ACC112 (cell line): ENCODE measurements at regions not wholly inside any gene's neighbourhood (a gene's known extent, or its start where the extent isn't known, plus 50 kb on each side); places are given as distances from the start of the nearest gene placed in this dataset.
"Not testable (repeated sequence)": the region's sequence is repeated elsewhere in the genome, so short reads cannot be mapped to it uniquely, and the experiment has no call there.

Source experiments
- H2AFZ ChIP-seq: fragments of 200-600 bp; sonication (generic); one replicate; pipeline ENCODE4 v1.6.0; 2017; ENCODE audit warnings: antibody characterized with exemption, low read length; ENCODE audit not compliant: unreplicated experiment
- H3K27ac ChIP-seq: fragments of 200-600 bp; sonication (generic); 2 replicates; pipeline ENCODE4 v1.5.1; 2014; ENCODE audit warnings: low read depth, mild to moderate bottlenecking, antibody characterized with exemption, low read length, moderate library complexity
- H3K27me3 ChIP-seq: fragments of 200-600 bp; sonication (generic); 2 replicates; pipeline ENCODE4 v1.6.1; 2014; ENCODE audit warnings: mild to moderate bottlenecking, antibody characterized with exemption, low read length, moderate library complexity, mixed read lengths; ENCODE audit not compliant: insufficient read depth
- H3K36me3 ChIP-seq: fragments of 200-600 bp; sonication (generic); 2 replicates; pipeline ENCODE4 v1.6.1; 2016; ENCODE audit warnings: mild to moderate bottlenecking, antibody characterized with exemption, low read length, moderate library complexity, mixed read lengths; ENCODE audit not compliant: insufficient read depth
- H3K4me1 ChIP-seq: fragments of 200-600 bp; sonication (generic); one replicate; pipeline ENCODE4 v1.6.1; 2016; ENCODE audit warnings: low read length, mixed read lengths; ENCODE audit not compliant: insufficient read depth, unreplicated experiment, control insufficient read depth
- H3K4me3 ChIP-seq: fragments of 200-600 bp; sonication (generic); 2 replicates; pipeline ENCODE4 v1.5.1; 2014; ENCODE audit warnings: mild to moderate bottlenecking, low read depth, low read length
- H3K79me2 ChIP-seq: fragments of 200-600 bp; sonication (generic); one replicate; pipeline ENCODE4 v1.6.0; 2016; ENCODE audit warnings: low read length; ENCODE audit not compliant: control insufficient read depth, unreplicated experiment, insufficient read depth

DNA sequence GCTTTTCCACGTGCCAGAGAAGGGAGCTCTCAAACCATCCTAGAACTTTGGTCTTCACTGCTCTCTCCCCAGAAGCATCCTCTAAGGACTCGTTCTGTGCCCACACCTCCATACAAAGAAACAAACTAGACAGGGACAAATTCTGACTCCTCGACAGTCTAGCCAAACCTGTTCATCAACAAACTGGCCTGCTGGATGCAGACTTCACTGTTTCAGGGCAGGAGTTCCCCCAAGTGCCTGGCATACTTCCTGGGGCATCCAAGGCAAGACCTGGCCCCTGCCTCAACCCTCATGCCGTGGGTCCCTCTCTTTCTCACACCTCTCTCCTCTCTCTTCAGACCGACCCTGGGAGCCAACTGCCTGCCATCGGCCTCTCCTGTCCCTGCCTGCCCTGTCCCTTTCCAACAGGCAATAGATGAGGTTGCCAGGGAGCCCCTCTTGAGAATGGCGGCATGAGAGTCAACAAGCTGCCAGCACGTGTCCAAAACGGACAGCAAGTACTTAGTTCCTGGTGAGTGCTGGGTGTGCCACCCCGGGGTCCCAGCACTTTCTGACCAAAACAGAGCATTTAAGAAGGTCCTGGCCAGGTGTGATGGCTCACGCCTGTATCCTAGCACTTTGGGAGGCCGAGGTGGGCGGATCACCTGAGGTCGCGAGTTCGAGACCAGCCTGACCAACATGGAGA is 79.1 kb upstream of the HES1 start:
- H3K27ac ChIP-seq, result no peak overlapping the region
- H3K27me3 ChIP-seq, result no peaks in the 10 kb centered on the region

DNA sequence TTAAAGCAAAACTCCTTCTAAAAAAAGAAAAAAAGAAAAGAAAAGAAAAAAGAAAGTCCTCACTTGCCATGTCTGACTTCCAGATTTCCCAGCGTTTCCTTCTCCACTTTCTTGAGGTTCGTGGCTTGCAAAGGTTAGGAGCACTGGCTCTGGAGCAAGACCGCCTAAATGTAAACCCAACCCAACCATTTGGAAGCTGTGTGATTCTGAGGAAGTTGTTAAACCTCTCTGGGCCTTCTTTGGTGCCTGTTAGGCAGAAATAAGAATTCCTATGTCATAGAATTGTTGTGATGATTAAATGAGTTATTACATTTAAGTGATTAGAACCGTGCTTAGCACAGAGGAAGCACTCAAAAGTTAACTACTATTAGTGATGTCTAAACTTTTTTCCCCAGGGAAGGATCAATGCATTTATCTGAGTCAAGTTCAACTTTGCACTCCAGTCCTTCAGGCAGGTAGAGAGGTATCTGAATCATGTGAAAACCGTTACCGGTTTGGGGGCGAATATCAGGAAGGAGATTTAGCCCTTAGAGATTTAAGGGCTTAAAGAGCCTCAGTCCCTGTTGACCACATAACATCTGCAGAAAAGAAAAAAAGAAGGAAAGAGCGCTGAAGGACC is 78.3 kb upstream of the HES1 start:
- no peak overlapping the region for H3K27ac ChIP-seq
- no peaks in the 10 kb centered on the region for H3K27me3 ChIP-seq
- H3K4me3 ChIP-seq, result peak overlapping the region; percentile 68
- H3K4me1 ChIP-seq, result no peaks in the 10 kb centered on the region
- no peaks in the 10 kb centered on the region for H3K36me3 ChIP-seq
- no peaks in the 10 kb centered on the region for H3K79me2 ChIP-seq
- peak overlapping the region; percentile 88 for H2AFZ ChIP-seq

More for the DNA sequence above, 79.1 kb upstream of the HES1 start:
- no peaks in the 10 kb centered on the region for H3K36me3 ChIP-seq
- H2AFZ ChIP-seq, result no peak overlapping the region
- H3K4me1 ChIP-seq, result no peaks in the 10 kb centered on the region
- no peak overlapping the region for H3K4me3 ChIP-seq
- no peaks in the 10 kb centered on the region for H3K79me2 ChIP-seq

DNA sequence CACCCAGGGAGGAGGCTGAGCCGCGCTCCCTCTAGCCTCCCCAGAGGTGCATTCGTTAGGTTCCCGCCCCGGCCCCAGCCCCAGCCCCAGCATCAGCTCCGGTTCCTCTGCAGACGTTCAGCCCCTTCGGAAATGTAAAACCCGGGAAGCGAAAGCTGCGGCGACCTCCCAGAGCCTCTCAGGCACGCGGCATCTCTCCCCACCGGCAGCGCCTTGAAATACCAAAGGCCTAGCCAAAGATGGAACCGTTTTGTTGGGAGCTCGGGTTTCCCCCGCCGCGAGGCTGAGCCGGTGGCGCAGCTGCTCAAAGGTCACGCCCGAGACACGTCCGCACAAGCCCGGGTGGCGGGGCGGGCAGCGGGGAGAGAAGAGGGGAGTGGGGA is 77.8 kb upstream of the HES1 start:
- Histone ChIP-seq H3K4me3 (peak overlapping the region; percentile 68), H3K36me3 (no peaks in the 10 kb centered on the region), H3K27ac (no peak overlapping the region), H3K27me3 (no peaks in the 10 kb centered on the region), H3K4me1 (no peaks in the 10 kb centered on the region), H3K79me2 (no peaks in the 10 kb centered on the region), H2AFZ (peak overlapping the region; percentile 88)

DNA sequence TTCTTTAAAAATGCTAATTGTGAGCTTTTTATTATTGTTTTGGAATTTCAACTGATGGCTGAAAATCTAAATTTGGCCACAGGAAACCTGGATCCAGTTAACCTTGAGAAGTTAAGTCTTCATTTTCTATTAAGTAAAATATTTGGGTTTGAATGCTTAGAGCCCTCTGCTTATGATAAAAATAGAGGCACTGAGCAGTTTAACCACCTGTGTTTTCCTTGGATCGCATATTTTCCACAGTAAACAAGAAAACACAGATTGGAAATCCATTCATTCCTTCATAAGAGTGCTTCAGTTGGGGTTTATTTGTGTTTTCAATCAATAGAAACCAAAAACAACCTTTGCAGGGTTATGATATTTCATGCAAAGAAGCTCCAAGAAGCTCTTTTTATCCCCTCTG is 77.2 kb upstream of the HES1 start:
- Histone ChIP-seq H3K79me2 (no peaks in the 10 kb centered on the region), H3K27ac (no peak overlapping the region), H3K36me3 (no peaks in the 10 kb centered on the region), H3K4me1 (no peaks in the 10 kb centered on the region), H2AFZ (peak overlapping the region; percentile 73), H3K27me3 (no peaks in the 10 kb centered on the region), H3K4me3 (peak overlapping the region; percentile 68)

DNA sequence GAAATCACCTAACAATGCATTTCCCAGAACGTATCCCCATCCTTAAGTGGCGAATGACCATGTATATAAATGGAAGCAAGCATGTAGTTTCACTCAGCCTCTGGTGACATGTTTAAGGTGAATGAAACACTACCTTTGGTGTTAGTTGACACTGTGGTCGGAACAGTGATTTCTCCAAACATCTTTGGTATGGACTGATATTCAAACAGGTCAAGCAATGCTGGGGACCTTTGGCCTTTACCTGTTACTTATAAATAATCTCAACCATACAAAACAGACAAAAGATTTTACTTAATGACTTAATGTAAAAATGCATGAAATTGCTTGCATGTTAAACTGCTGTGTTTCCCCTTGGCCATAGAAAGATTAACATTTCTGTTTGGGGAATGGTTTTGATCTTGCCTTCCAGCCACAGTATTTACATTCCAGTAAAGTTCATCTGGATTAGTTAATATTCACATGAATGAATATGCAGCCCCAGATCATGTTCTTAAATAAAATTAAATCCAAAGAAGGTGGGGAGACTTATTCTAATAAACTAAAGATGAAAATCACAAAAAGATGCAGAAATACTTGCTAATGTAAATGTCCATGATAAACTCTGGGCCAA is 74.4 kb upstream of the HES1 start:
- H3K4me1 ChIP-seq, result no peaks in the 10 kb centered on the region
- no peak overlapping the region for H3K4me3 ChIP-seq
- no peak overlapping the region for H2AFZ ChIP-seq
- no peaks in the 10 kb centered on the region for H3K36me3 ChIP-seq
- H3K79me2 ChIP-seq, result no peaks in the 10 kb centered on the region
- no peak overlapping the region for H3K27ac ChIP-seq
- no peaks in the 10 kb centered on the region for H3K27me3 ChIP-seq

DNA sequence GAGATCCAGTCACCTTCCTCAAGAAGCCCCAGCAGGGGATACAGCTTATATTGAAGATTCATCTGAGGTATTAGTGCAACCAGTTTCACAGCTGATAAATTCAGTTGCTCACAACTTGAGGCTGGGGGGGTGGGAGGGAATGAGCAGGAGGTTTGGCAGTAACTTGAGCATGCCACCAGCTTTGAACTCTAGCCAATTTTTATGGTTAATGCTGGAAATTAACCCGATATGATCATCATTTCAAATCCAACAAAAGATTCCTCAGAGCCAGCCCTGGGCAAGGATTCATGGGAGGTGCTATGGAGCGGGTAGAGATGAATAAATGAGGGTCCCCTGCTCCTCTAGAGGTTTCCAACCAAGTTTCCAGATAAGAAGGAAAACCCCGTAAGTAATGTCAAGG is 73.1 kb upstream of the HES1 start:
- H3K4me3 ChIP-seq, result no peak overlapping the region
- H3K36me3 ChIP-seq, result no peaks in the 10 kb centered on the region
- H3K4me1 ChIP-seq, result no peaks in the 10 kb centered on the region
- no peak overlapping the region for H3K27ac ChIP-seq
- no peaks in the 10 kb centered on the region for H3K79me2 ChIP-seq
- H2AFZ ChIP-seq, result no peak overlapping the region
- H3K27me3 ChIP-seq, result no peaks in the 10 kb centered on the region

DNA sequence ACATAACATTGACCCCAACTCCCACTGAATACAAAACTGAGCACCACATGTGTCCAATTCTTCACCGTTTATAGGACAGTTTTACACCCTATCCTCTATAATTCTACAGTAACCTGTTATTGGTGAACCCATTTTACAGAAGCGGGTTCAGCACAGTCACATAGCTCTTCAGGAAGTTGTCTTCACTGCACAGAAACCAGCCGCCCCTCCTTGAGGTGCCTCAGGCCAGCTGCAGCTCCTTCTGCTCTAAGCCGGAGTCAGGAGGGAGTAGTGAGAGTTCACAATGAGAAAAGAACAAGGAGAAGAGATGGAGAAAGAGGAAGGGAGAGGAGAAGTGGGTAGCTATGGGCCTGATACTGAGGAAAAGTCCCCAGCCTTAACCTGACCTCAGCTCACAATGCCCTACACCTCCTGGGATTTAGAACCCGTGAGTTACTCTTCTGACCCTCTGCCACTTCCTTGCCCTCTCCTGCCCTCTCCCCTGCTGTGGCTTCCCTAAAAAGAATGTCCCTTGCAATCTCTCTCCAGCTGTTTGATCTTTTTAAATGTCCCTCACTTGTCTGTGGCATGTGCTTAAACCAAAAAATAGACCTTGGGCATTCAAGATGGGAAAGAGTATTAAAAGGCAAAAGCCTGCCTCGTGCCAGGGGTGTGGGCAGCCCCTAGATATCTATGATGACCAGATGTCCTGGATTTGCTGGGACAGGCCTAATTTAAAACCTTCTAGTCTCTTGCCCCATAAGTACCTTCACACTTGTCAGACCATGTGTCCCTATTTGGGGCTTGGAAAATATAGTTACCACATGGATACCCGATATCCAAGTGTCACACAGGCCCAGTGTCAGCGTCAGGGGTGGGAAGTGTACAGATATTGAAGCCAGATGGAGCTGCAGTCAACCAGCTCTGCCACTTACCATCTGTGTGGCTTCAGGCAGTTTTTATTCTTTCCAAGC is 71.3 kb upstream of the HES1 start:
- H3K4me3 ChIP-seq, result no peak overlapping the region
- H2AFZ ChIP-seq, result no peak overlapping the region
- H3K27me3 ChIP-seq, result no peaks in the 10 kb centered on the region
- no peak overlapping the region for H3K27ac ChIP-seq
- peaks cover 6% of the 10 kb centered on the region for H3K4me1 ChIP-seq
- no peaks in the 10 kb centered on the region for H3K36me3 ChIP-seq
- no peaks in the 10 kb centered on the region for H3K79me2 ChIP-seq

DNA sequence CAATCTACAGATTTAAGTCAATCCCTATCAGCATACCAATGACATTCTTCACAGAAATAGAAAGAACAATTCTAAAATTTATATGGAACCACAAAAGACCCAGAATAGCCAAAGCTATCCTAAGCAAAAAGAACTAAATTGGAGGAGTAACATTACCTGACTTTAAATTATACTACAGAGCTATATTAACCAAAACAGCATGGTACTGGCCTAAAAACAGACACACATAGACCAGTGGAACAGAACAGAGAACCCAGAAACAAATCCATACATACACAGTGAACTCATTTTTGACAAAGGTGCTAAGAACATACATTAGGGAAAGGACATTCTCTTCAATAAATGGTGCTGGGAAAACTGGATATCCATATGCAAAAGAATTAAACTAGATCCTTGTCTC is 68.6 kb upstream of the HES1 start:
- not testable (repeated sequence) for H3K27ac ChIP-seq, H3K4me3 ChIP-seq, H3K79me2 ChIP-seq, H3K36me3 ChIP-seq, H2AFZ ChIP-seq, H3K27me3 ChIP-seq
- peaks cover 15% of the 10 kb centered on the region for H3K4me1 ChIP-seq

DNA sequence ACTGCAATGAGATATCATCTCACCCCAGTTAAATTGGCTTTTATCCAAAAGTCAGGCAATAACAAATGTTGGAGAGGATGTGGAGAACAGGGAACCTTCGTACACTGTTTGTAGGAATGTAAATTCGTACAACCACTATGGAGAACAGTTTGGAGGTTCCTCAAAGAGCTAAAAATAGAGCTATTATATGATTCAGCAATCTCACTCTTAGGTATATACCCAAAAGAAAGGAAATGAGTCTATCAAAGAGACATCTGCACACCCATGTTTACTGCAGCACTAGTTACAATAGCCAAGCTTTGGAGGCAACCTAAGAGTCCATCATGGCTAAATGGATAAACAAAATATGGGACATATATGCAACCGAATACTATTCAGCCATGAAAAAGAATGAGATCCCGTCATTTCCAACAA is 68.0 kb upstream of the HES1 start:
- no peaks in the 10 kb centered on the region for H3K27me3 ChIP-seq
- peak overlapping the region; percentile 36; the same call in 1 of the 2 replicates for H3K27ac ChIP-seq
- no peak overlapping the region for H3K4me3 ChIP-seq
- no peak overlapping the region for H2AFZ ChIP-seq
- no peaks in the 10 kb centered on the region for H3K36me3 ChIP-seq
- H3K4me1 ChIP-seq, result peaks cover 15% of the 10 kb centered on the region
- no peaks in the 10 kb centered on the region for H3K79me2 ChIP-seq

DNA sequence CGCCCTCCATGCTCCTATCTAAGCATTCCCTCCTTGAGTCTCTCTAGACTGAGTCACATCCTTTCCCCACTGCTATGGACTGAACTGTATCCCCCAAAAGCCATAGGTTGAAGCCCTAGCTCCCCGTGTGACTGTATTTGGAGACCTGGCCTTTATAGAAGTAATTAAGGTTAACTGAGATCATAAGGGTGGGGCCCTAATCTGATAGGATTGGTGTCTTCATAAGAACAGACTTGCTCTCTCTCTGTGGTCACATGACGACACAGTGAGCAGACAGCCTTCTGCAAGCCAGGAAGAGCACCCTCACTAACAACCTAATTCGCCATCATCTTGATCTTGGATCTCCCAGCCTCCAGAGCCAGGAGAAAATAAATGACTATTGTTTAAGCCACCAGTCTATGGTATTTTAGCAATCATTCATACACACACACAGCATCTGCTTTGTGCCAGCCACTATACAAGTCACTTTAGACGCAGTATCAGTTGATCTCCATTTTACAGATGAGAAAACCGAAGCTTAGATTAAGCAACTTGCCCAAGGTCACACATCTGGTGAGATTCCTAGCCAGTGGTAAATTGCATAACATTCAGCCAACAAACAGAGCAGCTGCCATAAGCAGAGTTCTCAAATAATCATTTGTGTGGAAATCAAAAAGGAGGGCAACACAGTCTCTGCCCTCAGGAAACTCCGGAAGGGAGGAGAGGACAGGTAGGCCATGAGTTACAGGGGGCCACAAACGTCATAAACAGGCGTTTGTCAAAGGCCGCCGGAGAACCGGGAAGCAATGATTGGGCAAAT is 66.3 kb upstream of the HES1 start:
- no peak overlapping the region for H2AFZ ChIP-seq
- no peaks in the 10 kb centered on the region for H3K27me3 ChIP-seq
- peak overlapping the region; percentile 77; the same call in 1 of the 2 replicates for H3K27ac ChIP-seq
- peaks cover 15% of the 10 kb centered on the region for H3K4me1 ChIP-seq
- H3K79me2 ChIP-seq, result no peaks in the 10 kb centered on the region
- H3K36me3 ChIP-seq, result no peaks in the 10 kb centered on the region
- no peak overlapping the region; the same call in 1 of the 2 replicates for H3K4me3 ChIP-seq
